ENCODE measurements at regions not wholly inside any gene's neighbourhood (a gene's known extent, or its start where the extent isn't known, plus 50 kb on each side); places are given as distances from the start of the nearest gene placed in this dataset.

GRCh38 chr6:139545206-139546105 is 171.0 kb upstream of the CITED2 start:
- no peak for DNase-seq (ENCODE audit: low read depth in 2 of 2, low spot score in 1 of 2)

GRCh38 chr6:139544701-139545057 is 170.2 kb upstream of the CITED2 start:
- DNase-seq (ENCODE audit: low read depth in 2 of 2, low spot score in 1 of 2), result no peak

GRCh38 chr6:139542351-139542750 is 167.9 kb upstream of the CITED2 start:
- no peak for DNase-seq (ENCODE audit: low read depth in 2 of 2, low spot score in 1 of 2)

- no peak for DNase-seq (ENCODE audit: low read depth in 2 of 2, low spot score in 1 of 2)
Measured at GRCh38 chr6:139540894-139541293, 166.4 kb upstream of the CITED2 start.

- peak; percentile 6 to 17 for DNase-seq (ENCODE audit: low read depth in 2 of 2, low spot score in 1 of 2)
Measured at GRCh38 chr6:139540276-139540675, 165.8 kb upstream of the CITED2 start.

GRCh38 chr6:139539852-139540251 is 165.4 kb upstream of the CITED2 start:
- no peak for DNase-seq (ENCODE audit: low read depth in 2 of 2, low spot score in 1 of 2)

GRCh38 chr6:139538366-139538765 is 163.9 kb upstream of the CITED2 start:
- no peak for DNase-seq (ENCODE audit: low read depth in 2 of 2, low spot score in 1 of 2)

- DNase-seq (ENCODE audit: low read depth in 2 of 2, low spot score in 1 of 2), result no peak
Measured at GRCh38 chr6:139536751-139537617, 162.5 kb upstream of the CITED2 start.

- no peak for DNase-seq (ENCODE audit: low read depth in 2 of 2, low spot score in 1 of 2)
Measured at GRCh38 chr6:139534472-139535115, 160.1 kb upstream of the CITED2 start.

GRCh38 chr6:139533573-139534471 is 159.4 kb upstream of the CITED2 start:
- DNase-seq (ENCODE audit: low read depth in 2 of 2, low spot score in 1 of 2), result no peak

- DNase-seq (ENCODE audit: low read depth in 2 of 2, low spot score in 1 of 2), result no peak
Measured at GRCh38 chr6:139533171-139533570, 158.7 kb upstream of the CITED2 start.

GRCh38 chr6:139531148-139532115 is 157.0 kb upstream of the CITED2 start:
- peak in 1 of 2 donors; percentile 18 for DNase-seq (ENCODE audit: low read depth in 2 of 2, low spot score in 1 of 2)

GRCh38 chr6:139530561-139530960 is 156.1 kb upstream of the CITED2 start:
- DNase-seq (ENCODE audit: low read depth in 2 of 2, low spot score in 1 of 2), result no peak

- no peak for DNase-seq (ENCODE audit: low read depth in 2 of 2, low spot score in 1 of 2)
Measured at GRCh38 chr6:139529420-139529819, 155.0 kb upstream of the CITED2 start.

GRCh38 chr6:139528471-139528870 is 154.0 kb upstream of the CITED2 start:
- no peak for DNase-seq (ENCODE audit: low read depth in 2 of 2, low spot score in 1 of 2)

GRCh38 chr6:139525415-139525814 is 151.0 kb upstream of the CITED2 start:
- DNase-seq (ENCODE audit: low read depth in 2 of 2, low spot score in 1 of 2), result no peak

GRCh38 chr6:139523986-139524385 is 149.5 kb upstream of the CITED2 start:
- no peak for DNase-seq (ENCODE audit: low read depth in 2 of 2, low spot score in 1 of 2)

- DNase-seq (ENCODE audit: low read depth in 2 of 2, low spot score in 1 of 2), result no peak
Measured at GRCh38 chr6:139522511-139523220, 148.2 kb upstream of the CITED2 start.

- no peak for DNase-seq (ENCODE audit: low read depth in 2 of 2, low spot score in 1 of 2)
Measured at GRCh38 chr6:139521338-139521737, 146.9 kb upstream of the CITED2 start.

All from stimulated activated CD8-positive, alpha-beta memory T cell treated with anti-CD3 and anti-CD28 coated beads, Interleukin-4, amount 100 ng/mL, for 4 hours (primary cell).